Ascending aorta (tissue), 2 donors: ENCODE measurements at regions not wholly inside any gene's neighbourhood (a gene's known extent, or its start where the extent isn't known, plus 50 kb on each side); places are given as distances from the start of the nearest gene placed in this dataset.

Experiments
- DNase-seq, 2 donors: peaks; one replicate each; pipeline ENCODE4 v3.0.0-alpha.2; 2019; ENCODE audit warnings: low spot score in 2 of 2
- H3K27ac ChIP-seq, 2 donors: fragments of 200-600 bp; sonication (generic); one replicate each; pipeline ENCODE4 v1.5.1; 2016 to 2017; ENCODE audit warnings: mild to moderate bottlenecking in 1 of 2
- H3K27me3 ChIP-seq: fragments of 200-600 bp; sonication (generic); one replicate; pipeline ENCODE4 v1.5.1; 2017
- H3K36me3 ChIP-seq, 2 donors: fragments of 200-600 bp; sonication (generic); one replicate each; pipeline ENCODE4 v1.5.1; 2016
- H3K4me1 ChIP-seq, 2 donors: fragments of 200-600 bp; sonication (generic); one replicate each; pipeline ENCODE4 v1.5.1; 2016 to 2017; ENCODE audit warnings: mild to moderate bottlenecking in 1 of 2
- H3K4me3 ChIP-seq, 2 donors: fragments of 200-600 bp; sonication (generic); one replicate each; pipeline ENCODE4 v1.5.1; 2016 to 2017; ENCODE audit warnings: mild to moderate bottlenecking in 1 of 2
- H3K9me3 ChIP-seq, 2 donors: fragments of 200-600 bp; sonication (generic); one replicate each; pipeline ENCODE4 v1.5.1; 2016
- CTCF ChIP-seq, 3 experiments: fragments of 200-600 bp in 2 of 3; fragments of 450-650 bp in 1 of 3; sonication (generic) in 2 of 3; IDR thresholded peaks; one replicate each; pipeline ENCODE4 v1.5.1; 2016 to 2019; ENCODE audit warnings: antibody characterized with exemption in 3 of 3, mild to moderate bottlenecking in 1 of 3, moderate library complexity in 1 of 3
- intact Hi-C: fragments of 100-400 bp; cut with DNase I; formaldehyde crosslinking; loops from one replicate; pipeline ENCODE4 v1.15.1; 2023

GRCh38 chr10:78505657-78506056 lies 472.0 kb downstream of the RPS24 start:
- no peaks in the 10 kb centered on the region for H3K27me3 ChIP-seq
- H3K4me1 ChIP-seq = peaks cover 0 to 3% of the 10 kb centered on the region in 2 donors
- H3K4me3 ChIP-seq = no peak overlapping the region
- H3K36me3 ChIP-seq = no peaks in the 10 kb centered on the region
- intact Hi-C loops = no loop called here
- no peak for TF ChIP-seq CTCF (IDR thresholded peaks at IDR 0.05)
- H3K27ac ChIP-seq = no peak overlapping the region
- no peak for DNase-seq
- no peaks in the 10 kb centered on the region for H3K9me3 ChIP-seq

- no peak overlapping the region for H3K4me3 ChIP-seq
- H3K36me3 ChIP-seq = no peaks in the 10 kb centered on the region
- peaks cover 0 to 3% of the 10 kb centered on the region in 2 donors for H3K4me1 ChIP-seq
- no peak for TF ChIP-seq CTCF (IDR thresholded peaks at IDR 0.05)
- no peak for DNase-seq
- H3K27ac ChIP-seq = no peak overlapping the region
- no peaks in the 10 kb centered on the region for H3K27me3 ChIP-seq
- intact Hi-C loops = no loop called here
- no peaks in the 10 kb centered on the region for H3K9me3 ChIP-seq
Observed at GRCh38 chr10:78506614-78507013, 473.0 kb downstream of the RPS24 start.

- Histone ChIP-seq H3K27me3 (no peaks in the 10 kb centered on the region), H3K36me3 (no peaks in the 10 kb centered on the region), H3K27ac (no peak overlapping the region), H3K9me3 (no peaks in the 10 kb centered on the region), H3K4me1 (peaks cover 0 to 3% of the 10 kb centered on the region in 2 donors), H3K4me3 (no peak overlapping the region)
- DNase-seq = no peak
- intact Hi-C loops = no loop called here
- TF ChIP-seq CTCF (IDR thresholded peaks at IDR 0.05) = no peak
Observed at GRCh38 chr10:78507510-78508160, 474.0 kb downstream of the RPS24 start.

GRCh38 chr10:78508955-78509748 lies 475.5 kb downstream of the RPS24 start:
- no peaks in the 10 kb centered on the region for H3K27me3 ChIP-seq
- no peak overlapping the region for H3K27ac ChIP-seq
- H3K9me3 ChIP-seq = no peaks in the 10 kb centered on the region
- intact Hi-C loops = no loop called here
- no peak overlapping the region for H3K4me3 ChIP-seq
- no peak for TF ChIP-seq CTCF (IDR thresholded peaks at IDR 0.05)
- no peaks in the 10 kb centered on the region for H3K36me3 ChIP-seq
- H3K4me1 ChIP-seq = peaks cover 0 to 3% of the 10 kb centered on the region in 2 donors
- no peak for DNase-seq

- no peak for DNase-seq
- H3K4me3 ChIP-seq = no peak overlapping the region
- H3K4me1 ChIP-seq = peaks cover 6 to 9% of the 10 kb centered on the region in 2 donors
- no peak for TF ChIP-seq CTCF (IDR thresholded peaks at IDR 0.05)
- no peaks in the 10 kb centered on the region for H3K36me3 ChIP-seq
- H3K9me3 ChIP-seq = no peaks in the 10 kb centered on the region
- no peaks in the 10 kb centered on the region for H3K27me3 ChIP-seq
- no peak overlapping the region for H3K27ac ChIP-seq
- intact Hi-C loops = no loop called here
Observed at GRCh38 chr10:78510566-78511323, 477.1 kb downstream of the RPS24 start.
